ENCODE measurements at regions not wholly inside any gene's neighbourhood (a gene's known extent, or its start where the extent isn't known, plus 50 kb on each side); places are given as distances from the start of the nearest gene placed in this dataset.

- POLR2A ChIA-PET: no interaction called here
- in situ Hi-C loops (cut with HindIII; ENCODE audit: low pct_unique_long_range_greater_than_20kb, low sequenced_read_pairs): no loop called here
- Histone ChIP-seq H3K27ac (ENCODE audit: low read length) (no peak overlapping the region), H3K4me1 (ENCODE audit: control insufficient read depth, insufficient read depth, low read length) (no peaks in the 10 kb centered on the region), H3K36me3 (ENCODE audit: control insufficient read depth, insufficient read depth, low read length) (no peaks in the 10 kb centered on the region), H3K9me3 (ENCODE audit: control insufficient read depth, insufficient read depth, low read depth, low read length) (no peaks in the 10 kb centered on the region), H3K27me3 (ENCODE audit: control insufficient read depth, insufficient read depth, low read length) (no peaks in the 10 kb centered on the region), H3K4me3 (ENCODE audit: low read depth in 2 of 2, low read length in 2 of 2) (no peak overlapping the region)
- ATAC-seq: no peak
- no peak for DNase-seq (ENCODE audit: low read depth, low spot score)
- CTCF ChIA-PET: no interaction called here
- BruUV-seq (replicated peaks): no TSS peak
- TF ChIP-seq TCF7L2 (IDR thresholded peaks at IDR 0.05; ENCODE audit: low read depth, low read length) (no peak), CTCF (IDR thresholded peaks at IDR 0.05) (no peak), POLR2AphosphoS5 (IDR thresholded peaks at IDR 0.05; ENCODE audit: low read depth, low read length) (no peak), SIN3A (IDR thresholded peaks at IDR 0.05; ENCODE audit: borderline replicate concordance, insufficient read depth, low read depth, low read length) (no peak)
- TF ChIP-seq, protein P1, sequence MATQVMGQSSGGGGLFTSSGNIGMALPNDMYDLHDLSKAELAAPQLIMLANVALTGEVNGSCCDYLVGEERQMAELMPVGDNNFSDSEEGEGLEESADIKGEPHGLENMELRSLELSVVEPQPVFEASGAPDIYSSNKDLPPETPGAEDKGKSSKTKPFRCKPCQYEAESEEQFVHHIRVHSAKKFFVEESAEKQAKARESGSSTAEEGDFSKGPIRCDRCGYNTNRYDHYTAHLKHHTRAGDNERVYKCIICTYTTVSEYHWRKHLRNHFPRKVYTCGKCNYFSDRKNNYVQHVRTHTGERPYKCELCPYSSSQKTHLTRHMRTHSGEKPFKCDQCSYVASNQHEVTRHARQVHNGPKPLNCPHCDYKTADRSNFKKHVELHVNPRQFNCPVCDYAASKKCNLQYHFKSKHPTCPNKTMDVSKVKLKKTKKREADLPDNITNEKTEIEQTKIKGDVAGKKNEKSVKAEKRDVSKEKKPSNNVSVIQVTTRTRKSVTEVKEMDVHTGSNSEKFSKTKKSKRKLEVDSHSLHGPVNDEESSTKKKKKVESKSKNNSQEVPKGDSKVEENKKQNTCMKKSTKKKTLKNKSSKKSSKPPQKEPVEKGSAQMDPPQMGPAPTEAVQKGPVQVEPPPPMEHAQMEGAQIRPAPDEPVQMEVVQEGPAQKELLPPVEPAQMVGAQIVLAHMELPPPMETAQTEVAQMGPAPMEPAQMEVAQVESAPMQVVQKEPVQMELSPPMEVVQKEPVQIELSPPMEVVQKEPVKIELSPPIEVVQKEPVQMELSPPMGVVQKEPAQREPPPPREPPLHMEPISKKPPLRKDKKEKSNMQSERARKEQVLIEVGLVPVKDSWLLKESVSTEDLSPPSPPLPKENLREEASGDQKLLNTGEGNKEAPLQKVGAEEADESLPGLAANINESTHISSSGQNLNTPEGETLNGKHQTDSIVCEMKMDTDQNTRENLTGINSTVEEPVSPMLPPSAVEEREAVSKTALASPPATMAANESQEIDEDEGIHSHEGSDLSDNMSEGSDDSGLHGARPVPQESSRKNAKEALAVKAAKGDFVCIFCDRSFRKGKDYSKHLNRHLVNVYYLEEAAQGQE (IDR thresholded peaks at IDR 0.05; ENCODE audit: insufficient read depth in 1 of 2, low read depth in 2 of 2, low read length in 1 of 2): no peak
- intact Hi-C loops (cut with micrococcal nuclease; ENCODE audit: unreplicated experiment): no loop called here
These were observed 935.7 kb downstream of the BRD1 start for GRCh38 chr22:48891688-48892577.

DNA sequence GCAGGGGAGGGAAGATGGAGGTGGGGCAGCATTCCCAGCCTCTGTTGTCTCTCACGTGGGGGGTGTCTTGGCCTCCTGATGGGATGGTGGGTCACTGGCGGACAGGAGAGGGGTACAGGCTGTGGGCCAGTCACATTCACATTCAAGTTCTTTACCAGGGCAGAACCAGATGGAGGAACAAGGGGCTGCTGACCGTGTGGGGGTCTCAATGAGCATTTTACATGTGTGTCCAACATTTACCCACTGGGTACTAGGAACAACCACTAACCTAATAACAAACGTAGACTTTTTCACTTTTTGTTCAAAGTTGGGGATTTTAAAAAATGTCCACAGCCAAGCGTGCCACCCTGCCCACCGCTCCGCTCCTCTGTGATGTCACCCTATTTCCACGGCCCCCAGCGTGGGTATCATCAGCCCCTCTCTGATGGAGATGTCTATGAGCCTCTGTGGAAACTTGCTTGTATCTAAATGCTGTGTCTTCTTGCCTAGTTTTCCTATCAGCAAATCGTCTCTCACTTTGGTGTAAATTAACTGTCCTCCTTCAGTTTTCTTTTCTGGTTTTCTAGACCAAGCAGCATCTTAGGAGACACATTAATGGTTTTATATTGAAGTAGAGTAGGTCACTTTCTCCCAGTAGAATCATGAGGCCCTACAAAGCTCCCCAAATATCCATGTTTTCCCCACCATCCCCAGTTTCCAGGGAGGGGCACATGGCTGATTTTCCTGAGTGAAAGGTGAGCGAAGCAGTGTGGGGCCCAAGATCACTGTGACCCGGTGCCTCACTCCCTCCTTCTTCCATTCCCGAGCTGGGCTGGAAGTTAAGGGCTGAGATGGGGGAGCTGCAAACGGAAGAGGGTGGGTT is 936.7 kb downstream of the BRD1 start:
- no peak for ATAC-seq
- TF ChIP-seq SIN3A (IDR thresholded peaks at IDR 0.05; ENCODE audit: borderline replicate concordance, insufficient read depth, low read depth, low read length): no peak
- no peak for TF ChIP-seq CTCF (IDR thresholded peaks at IDR 0.05)
- TF ChIP-seq TCF7L2 (IDR thresholded peaks at IDR 0.05; ENCODE audit: low read depth, low read length): no peak
- TF ChIP-seq, protein P1 (IDR thresholded peaks at IDR 0.05; ENCODE audit: insufficient read depth in 1 of 2, low read depth in 2 of 2, low read length in 1 of 2): no peak
- no peak for TF ChIP-seq POLR2AphosphoS5 (IDR thresholded peaks at IDR 0.05; ENCODE audit: low read depth, low read length)
- Histone ChIP-seq H3K36me3 (ENCODE audit: control insufficient read depth, insufficient read depth, low read length) (no peaks in the 10 kb centered on the region), H3K9me3 (ENCODE audit: control insufficient read depth, insufficient read depth, low read depth, low read length) (no peaks in the 10 kb centered on the region), H3K4me3 (ENCODE audit: low read depth in 2 of 2, low read length in 2 of 2) (no peak overlapping the region), H3K27me3 (ENCODE audit: control insufficient read depth, insufficient read depth, low read length) (no peaks in the 10 kb centered on the region), H3K4me1 (ENCODE audit: control insufficient read depth, insufficient read depth, low read length) (no peaks in the 10 kb centered on the region), H3K27ac (ENCODE audit: low read length) (no peak overlapping the region)
- in situ Hi-C loops (cut with HindIII; ENCODE audit: low pct_unique_long_range_greater_than_20kb, low sequenced_read_pairs): no loop called here
- BruUV-seq (replicated peaks): no TSS peak
- DNase-seq (ENCODE audit: low read depth, low spot score): no peak
- intact Hi-C loops (cut with micrococcal nuclease; ENCODE audit: unreplicated experiment): no loop called here
- CTCF ChIA-PET: no interaction called here
- POLR2A ChIA-PET: no interaction called here

Data from Panc1 (cell line).